ENCODE measurements at regions not wholly inside any gene's neighbourhood (a gene's known extent, or its start where the extent isn't known, plus 50 kb on each side); places are given as distances from the start of the nearest gene placed in this dataset.

GRCh38 chr1:65064981-65065380 lies 83.0 kb upstream of the AK4 start:
- H3K4ac ChIP-seq (ENCODE audit: low read length), result no peak overlapping the region
- H3K27me3 ChIP-seq (ENCODE audit: control insufficient read depth in 3 of 3, insufficient read depth in 3 of 3, low read depth in 1 of 3, low read length in 3 of 3), result peaks cover 0 to 3% (median 0%) of the 10 kb centered on the region in 3 experiments
- no peak for DNase-seq (ENCODE audit: low spot score)
- H3K23ac ChIP-seq (ENCODE audit: low read depth, low read length, poor library complexity), result no peak overlapping the region
- no peak overlapping the region for H3K4me2 ChIP-seq (ENCODE audit: insufficient read depth, low read length, poor library complexity, severe bottlenecking)
- no peaks in the 10 kb centered on the region for H3K36me3 ChIP-seq (replicated peaks in 1 of 2; ENCODE audit: control insufficient read depth in 2 of 2, insufficient read depth in 2 of 2, low read length in 2 of 2)
- H2BK15ac ChIP-seq (ENCODE audit: low read length), result no peak overlapping the region
- H3K14ac ChIP-seq (ENCODE audit: low read length), result no peak overlapping the region
- no peaks in the 10 kb centered on the region for H3K9me3 ChIP-seq (replicated peaks in 1 of 2; ENCODE audit: control insufficient read depth in 2 of 2, insufficient read depth in 1 of 2, low read depth in 1 of 2, low read length in 2 of 2)
- no peak overlapping the region for H2BK120ac ChIP-seq (ENCODE audit: low read depth, low read length)
- no peak overlapping the region for H3K18ac ChIP-seq (ENCODE audit: low read length)
- no peak overlapping the region for H2BK5ac ChIP-seq (ENCODE audit: low read length)
- H3K4me3 ChIP-seq (ENCODE audit: low read length in 2 of 2), result no peak overlapping the region
- H3K4me1 ChIP-seq (ENCODE audit: control insufficient read depth in 2 of 2, insufficient read depth in 1 of 2, low read depth in 1 of 2, low read length in 2 of 2), result peaks cover 9% of the 10 kb centered on the region in 2 donors
- H2AK5ac ChIP-seq (ENCODE audit: low read depth, low read length), result no peak overlapping the region
- no peak overlapping the region for H2AFZ ChIP-seq (ENCODE audit: low read length)
- no peak overlapping the region for H4K91ac ChIP-seq (ENCODE audit: low read depth, low read length, poor library complexity)
- H3K27ac ChIP-seq (replicated peaks; ENCODE audit: low read length), result no peak overlapping the region
- H4K8ac ChIP-seq (ENCODE audit: low read depth, low read length), result no peak overlapping the region
- peaks cover 7% of the 10 kb centered on the region for H3K79me1 ChIP-seq (ENCODE audit: low read depth, low read length)
- no peak overlapping the region for H2BK12ac ChIP-seq (ENCODE audit: low read length)
- H3K9ac ChIP-seq (ENCODE audit: low read depth, low read length, poor library complexity), result no peak overlapping the region

- DNase-seq (ENCODE audit: low spot score), result peak; percentile 27
- Histone ChIP-seq H3K4me2 (ENCODE audit: insufficient read depth, low read length, poor library complexity, severe bottlenecking) (peak overlapping the region; percentile 64), H2BK120ac (ENCODE audit: low read depth, low read length) (no peak overlapping the region)
Measured at GRCh38 chr1:65065524-65066418, 82.2 kb upstream of the AK4 start.

GRCh38 chr1:65066419-65066765 lies 81.6 kb upstream of the AK4 start:
- Histone ChIP-seq H2AFZ (ENCODE audit: low read length) (peak overlapping the region; percentile 95), H3K4me1 (ENCODE audit: control insufficient read depth in 2 of 2, insufficient read depth in 1 of 2, low read depth in 1 of 2, low read length in 2 of 2) (peaks cover 9% of the 10 kb centered on the region in 2 donors), H3K18ac (ENCODE audit: low read length) (peak overlapping the region; percentile 99), H4K8ac (ENCODE audit: low read depth, low read length) (no peak overlapping the region), H3K36me3 (replicated peaks in 1 of 2; ENCODE audit: control insufficient read depth in 2 of 2, insufficient read depth in 2 of 2, low read length in 2 of 2) (no peaks in the 10 kb centered on the region), H3K79me1 (ENCODE audit: low read depth, low read length) (peaks cover 5% of the 10 kb centered on the region), H3K4me2 (ENCODE audit: insufficient read depth, low read length, poor library complexity, severe bottlenecking) (peak overlapping the region; percentile 64), H3K23ac (ENCODE audit: low read depth, low read length, poor library complexity) (peak overlapping the region; percentile 90), H2BK120ac (ENCODE audit: low read depth, low read length) (no peak overlapping the region), H3K4ac (ENCODE audit: low read length) (no peak overlapping the region), H2BK12ac (ENCODE audit: low read length) (no peak overlapping the region), H4K91ac (ENCODE audit: low read depth, low read length, poor library complexity) (no peak overlapping the region), H3K14ac (ENCODE audit: low read length) (no peak overlapping the region), H3K9ac (ENCODE audit: low read depth, low read length, poor library complexity) (peak overlapping the region; percentile 91), H3K4me3 (ENCODE audit: low read length in 2 of 2) (peak overlapping the region; percentile 73 to 100), H2AK5ac (ENCODE audit: low read depth, low read length) (no peak overlapping the region), H2BK15ac (ENCODE audit: low read length) (peak overlapping the region; percentile 22), H3K27me3 (ENCODE audit: control insufficient read depth in 3 of 3, insufficient read depth in 3 of 3, low read depth in 1 of 3, low read length in 3 of 3) (peaks cover 0 to 3% (median 0%) of the 10 kb centered on the region in 3 experiments), H3K27ac (replicated peaks; ENCODE audit: low read length) (peak overlapping the region; percentile 76), H2BK5ac (ENCODE audit: low read length) (peak overlapping the region; percentile 97), H3K9me3 (replicated peaks in 1 of 2; ENCODE audit: control insufficient read depth in 2 of 2, insufficient read depth in 1 of 2, low read depth in 1 of 2, low read length in 2 of 2) (no peaks in the 10 kb centered on the region)
- WGBS, 2 donors (ENCODE audit: extremely low coverage in 2 of 2, insufficient read length in 2 of 2, insufficient replicate concordance in 1 of 2), result no CpG with 5 or more reads among the region's 33 CpGs
- peak; percentile 52 for DNase-seq (ENCODE audit: low spot score)

More at GRCh38 chr1:65065524-65066418, 82.2 kb upstream of the AK4 start:
- H3K9me3 ChIP-seq (replicated peaks in 1 of 2; ENCODE audit: control insufficient read depth in 2 of 2, insufficient read depth in 1 of 2, low read depth in 1 of 2, low read length in 2 of 2), result no peaks in the 10 kb centered on the region
- H4K8ac ChIP-seq (ENCODE audit: low read depth, low read length), result no peak overlapping the region
- peak overlapping the region; percentile 27 for H3K18ac ChIP-seq (ENCODE audit: low read length)
- H3K79me1 ChIP-seq (ENCODE audit: low read depth, low read length), result peaks cover 7% of the 10 kb centered on the region
- no peak overlapping the region for H2BK15ac ChIP-seq (ENCODE audit: low read length)
- peak overlapping the region; percentile 95 for H2AFZ ChIP-seq (ENCODE audit: low read length)
- no peak overlapping the region for H2BK12ac ChIP-seq (ENCODE audit: low read length)
- no peak overlapping the region for H2AK5ac ChIP-seq (ENCODE audit: low read depth, low read length)
- WGBS, 2 donors (ENCODE audit: extremely low coverage in 2 of 2, insufficient read length in 2 of 2, insufficient replicate concordance in 1 of 2), result no CpG with 5 or more reads among the region's 16 CpGs
- no peak overlapping the region for H3K14ac ChIP-seq (ENCODE audit: low read length)
- H3K9ac ChIP-seq (ENCODE audit: low read depth, low read length, poor library complexity), result peak overlapping the region; percentile 74
- no peak overlapping the region for H2BK5ac ChIP-seq (ENCODE audit: low read length)
- H3K27me3 ChIP-seq (ENCODE audit: control insufficient read depth in 3 of 3, insufficient read depth in 3 of 3, low read depth in 1 of 3, low read length in 3 of 3), result peaks cover 0 to 3% (median 0%) of the 10 kb centered on the region in 3 experiments
- H4K91ac ChIP-seq (ENCODE audit: low read depth, low read length, poor library complexity), result no peak overlapping the region
- peaks cover 9% of the 10 kb centered on the region in 2 donors for H3K4me1 ChIP-seq (ENCODE audit: control insufficient read depth in 2 of 2, insufficient read depth in 1 of 2, low read depth in 1 of 2, low read length in 2 of 2)
- no peak overlapping the region for H3K27ac ChIP-seq (replicated peaks; ENCODE audit: low read length)
- H3K4ac ChIP-seq (ENCODE audit: low read length), result no peak overlapping the region
- no peaks in the 10 kb centered on the region for H3K36me3 ChIP-seq (replicated peaks in 1 of 2; ENCODE audit: control insufficient read depth in 2 of 2, insufficient read depth in 2 of 2, low read length in 2 of 2)
- H3K4me3 ChIP-seq (ENCODE audit: low read length in 2 of 2), result peak overlapping the region; percentile 73 to 100
- no peak overlapping the region for H3K23ac ChIP-seq (ENCODE audit: low read depth, low read length, poor library complexity)

GRCh38 chr1:65066766-65067490 lies 81.1 kb upstream of the AK4 start:
- no peaks in the 10 kb centered on the region for H3K9me3 ChIP-seq (replicated peaks in 1 of 2; ENCODE audit: control insufficient read depth in 2 of 2, insufficient read depth in 1 of 2, low read depth in 1 of 2, low read length in 2 of 2)
- peak overlapping the region; percentile 18 for H2BK120ac ChIP-seq (ENCODE audit: low read depth, low read length)
- H3K9ac ChIP-seq (ENCODE audit: low read depth, low read length, poor library complexity), result peak overlapping the region; percentile 91
- H3K4me2 ChIP-seq (ENCODE audit: insufficient read depth, low read length, poor library complexity, severe bottlenecking), result peak overlapping the region; percentile 64
- peak overlapping the region; percentile 99 for H3K18ac ChIP-seq (ENCODE audit: low read length)
- H3K36me3 ChIP-seq (replicated peaks in 1 of 2; ENCODE audit: control insufficient read depth in 2 of 2, insufficient read depth in 2 of 2, low read length in 2 of 2), result no peaks in the 10 kb centered on the region
- no peak overlapping the region for H4K8ac ChIP-seq (ENCODE audit: low read depth, low read length)
- peak overlapping the region; percentile 76 for H3K27ac ChIP-seq (replicated peaks; ENCODE audit: low read length)
- H3K14ac ChIP-seq (ENCODE audit: low read length), result peak overlapping the region; percentile 71
- H3K27me3 ChIP-seq (ENCODE audit: control insufficient read depth in 3 of 3, insufficient read depth in 3 of 3, low read depth in 1 of 3, low read length in 3 of 3), result peaks cover 0 to 3% (median 0%) of the 10 kb centered on the region in 3 experiments
- no peak overlapping the region for H2AK5ac ChIP-seq (ENCODE audit: low read depth, low read length)
- H2BK12ac ChIP-seq (ENCODE audit: low read length), result peak overlapping the region; percentile 100
- peaks cover 5% of the 10 kb centered on the region for H3K79me1 ChIP-seq (ENCODE audit: low read depth, low read length)
- H2BK5ac ChIP-seq (ENCODE audit: low read length), result peak overlapping the region; percentile 97
- peak overlapping the region; percentile 94 for H4K91ac ChIP-seq (ENCODE audit: low read depth, low read length, poor library complexity)
- peak overlapping the region; percentile 90 for H3K23ac ChIP-seq (ENCODE audit: low read depth, low read length, poor library complexity)
- peak overlapping the region; percentile 73 to 100 for H3K4me3 ChIP-seq (ENCODE audit: low read length in 2 of 2)
- H3K4me1 ChIP-seq (ENCODE audit: control insufficient read depth in 2 of 2, insufficient read depth in 1 of 2, low read depth in 1 of 2, low read length in 2 of 2), result peaks cover 9% of the 10 kb centered on the region in 2 donors
- peak; percentile 36 for DNase-seq (ENCODE audit: low spot score)
- peak overlapping the region; percentile 37 for H3K4ac ChIP-seq (ENCODE audit: low read length)
- H2AFZ ChIP-seq (ENCODE audit: low read length), result peak overlapping the region; percentile 95
- no CpG with 5 or more reads among the region's 101 CpGs for WGBS, 2 donors (ENCODE audit: extremely low coverage in 2 of 2, insufficient read length in 2 of 2, insufficient replicate concordance in 1 of 2)
- peak overlapping the region; percentile 24 for H2BK15ac ChIP-seq (ENCODE audit: low read length)
